ENCODE measurements at regions not wholly inside any gene's neighbourhood (a gene's known extent, or its start where the extent isn't known, plus 50 kb on each side); places are given as distances from the start of the nearest gene placed in this dataset.

DNA sequence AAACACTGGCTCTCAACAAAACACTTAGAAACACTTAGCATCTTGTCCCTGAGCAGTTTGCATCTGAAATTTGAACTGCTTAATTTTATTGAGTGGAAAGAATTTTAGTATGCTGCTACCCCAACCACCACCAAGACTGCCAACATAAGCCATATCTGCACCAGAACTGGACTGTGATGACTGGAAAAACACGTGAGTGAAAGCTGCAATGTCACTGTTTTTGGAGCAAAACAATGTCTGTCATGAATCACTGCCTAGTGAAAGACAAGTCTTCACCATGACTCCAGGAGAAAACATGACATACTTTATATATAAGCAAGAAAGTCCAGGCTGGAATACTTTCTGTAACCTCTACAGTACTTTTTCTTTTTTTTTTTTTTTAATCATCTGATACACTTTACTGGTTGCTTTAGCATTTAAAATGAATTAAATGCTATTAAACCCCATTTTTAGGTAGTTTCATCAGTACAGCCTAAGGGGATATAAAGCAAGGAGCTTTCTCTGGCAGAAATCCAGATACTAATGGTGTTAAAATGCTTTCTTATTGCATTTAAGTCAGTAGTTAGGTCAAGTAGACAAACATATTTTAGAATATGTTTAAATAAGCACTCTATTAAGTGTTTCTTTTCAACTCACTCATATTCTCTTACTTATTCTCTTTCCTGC is 2129.4 kb upstream of the PIK3C3 start:
- DNase-seq, result no peak

DNA sequence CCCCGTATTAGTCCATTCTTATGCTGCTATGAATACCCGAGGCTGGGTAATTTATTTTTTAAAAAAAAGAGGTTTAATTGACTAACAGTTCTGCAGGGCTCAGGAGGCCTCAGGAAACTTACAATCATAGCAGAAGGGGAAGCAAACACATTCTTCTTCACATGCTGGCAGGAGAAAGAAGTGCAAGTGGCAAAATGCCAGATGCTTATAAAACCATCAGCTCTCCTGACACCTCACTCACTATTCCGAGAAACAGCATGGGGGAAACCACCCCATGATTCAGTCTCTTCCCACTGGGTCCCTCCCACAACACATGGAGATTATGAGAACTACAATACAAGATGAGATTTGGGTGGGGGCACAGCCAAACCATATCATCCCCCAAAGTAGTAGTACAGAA is 2148.5 kb upstream of the PIK3C3 start:
- DNase-seq, result no peak

GRCh38 chr18:39805218-39805617 is 2149.8 kb upstream of the PIK3C3 start:
- no peak for DNase-seq

DNA sequence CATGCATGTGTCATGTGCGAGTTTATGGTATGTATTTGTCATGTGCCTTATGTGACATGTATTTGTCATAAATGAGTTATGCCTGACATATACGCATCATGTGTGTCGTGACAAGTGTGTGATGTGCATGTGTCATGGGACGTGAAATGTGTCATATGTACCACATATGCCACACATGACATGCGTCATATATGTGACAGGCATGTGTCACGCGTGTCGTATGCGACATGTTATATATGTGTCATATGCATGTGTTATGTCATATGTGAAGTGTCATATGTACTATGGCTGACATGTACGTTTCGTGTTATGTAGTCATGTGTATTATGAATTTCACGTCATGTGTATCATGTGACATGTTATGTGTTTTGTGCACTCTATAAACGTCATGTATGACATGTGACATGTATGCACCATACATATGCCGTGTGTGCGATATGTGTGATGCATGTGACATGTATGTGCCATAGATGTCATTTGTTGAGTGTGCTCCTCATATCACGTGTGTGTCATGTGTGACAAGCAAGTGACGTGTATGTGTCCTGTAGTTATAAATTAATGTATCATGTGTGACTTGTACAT is 2152.3 kb upstream of the PIK3C3 start:
- no peak for DNase-seq

DNA sequence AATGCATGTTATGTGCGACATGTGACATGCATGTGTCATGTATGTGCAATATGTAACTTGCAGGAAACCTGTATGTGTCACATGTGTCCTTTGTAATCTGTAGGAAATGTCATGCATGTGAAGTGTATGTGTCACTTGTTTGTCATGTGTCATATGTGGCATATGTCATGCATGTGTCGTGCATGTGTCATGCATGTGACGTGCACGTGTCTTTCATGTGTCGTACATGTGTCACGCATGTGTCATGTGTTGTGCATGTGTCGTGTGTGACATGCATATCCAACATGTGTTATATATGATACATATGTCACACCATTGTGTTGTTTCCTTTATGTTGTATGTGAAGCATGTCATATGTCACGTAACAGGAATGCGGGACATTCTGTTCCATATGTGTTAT is 2153.2 kb upstream of the PIK3C3 start:
- no peak for DNase-seq

DNA sequence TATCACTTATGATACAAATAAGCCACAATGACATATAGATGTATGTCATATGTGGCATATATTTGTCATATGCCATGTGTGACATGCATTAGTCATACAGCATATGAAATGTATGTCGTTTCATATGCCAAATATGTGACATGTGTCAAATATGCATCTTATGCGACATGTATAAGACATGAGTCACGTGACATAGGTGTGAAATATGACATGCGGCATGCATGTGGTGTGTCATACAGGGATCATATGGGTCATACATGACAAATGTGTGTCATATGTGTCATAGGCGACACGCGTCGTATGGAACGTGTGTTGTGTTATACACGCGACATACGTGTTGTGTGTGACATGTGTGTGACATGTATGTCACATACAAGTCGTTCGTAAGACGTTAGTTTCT is 2154.0 kb upstream of the PIK3C3 start:
- DNase-seq, result no peak

DNA sequence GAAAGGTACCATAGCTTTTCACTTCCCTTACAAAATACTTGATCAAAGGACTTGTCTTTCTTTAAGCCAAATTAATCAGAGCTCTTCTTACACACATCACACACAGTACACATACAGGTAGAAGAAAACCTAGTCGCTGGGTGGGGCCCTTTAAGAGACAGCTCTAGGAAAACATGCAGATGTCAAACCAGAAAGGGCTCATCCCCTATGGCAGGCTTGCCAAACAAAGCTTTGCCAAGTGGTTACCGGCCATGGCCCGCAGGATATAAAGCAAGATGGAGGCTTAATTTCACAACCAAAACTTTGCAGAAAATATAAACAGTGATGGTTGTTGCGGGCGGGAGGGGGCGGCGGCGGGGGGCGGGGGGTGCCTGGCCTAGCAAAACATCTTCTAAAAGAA is 2156.0 kb upstream of the PIK3C3 start:
- no peak for DNase-seq

- no peak for DNase-seq
Observed at GRCh38 chr18:39796393-39796792, 2158.6 kb upstream of the PIK3C3 start.

- no peak for DNase-seq
Observed at GRCh38 chr18:39795350-39795749, 2159.7 kb upstream of the PIK3C3 start.

GRCh38 chr18:39793609-39794008 is 2161.4 kb upstream of the PIK3C3 start:
- no peak for DNase-seq

- DNase-seq, result no peak
Observed at GRCh38 chr18:39788383-39788782, 2166.7 kb upstream of the PIK3C3 start.

DNA sequence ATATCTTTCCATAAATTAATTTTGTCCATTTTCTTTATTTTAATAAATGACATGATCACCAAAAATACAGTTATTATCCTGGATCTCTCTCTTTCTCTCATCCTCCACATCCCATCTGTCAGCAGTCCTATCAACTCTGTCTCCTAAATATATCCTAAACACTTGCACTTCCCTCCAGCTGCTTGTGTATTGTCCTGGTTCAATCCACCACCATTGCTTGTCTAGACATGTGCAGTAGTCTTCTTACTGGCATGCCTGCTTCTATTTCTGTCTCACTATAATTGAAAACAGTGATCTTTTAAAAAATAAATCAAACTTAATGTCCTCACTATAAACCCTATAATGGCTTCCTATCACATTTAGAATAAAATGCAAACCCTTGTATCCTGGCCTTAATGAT is 2168.6 kb upstream of the PIK3C3 start:
- no peak for DNase-seq

DNA sequence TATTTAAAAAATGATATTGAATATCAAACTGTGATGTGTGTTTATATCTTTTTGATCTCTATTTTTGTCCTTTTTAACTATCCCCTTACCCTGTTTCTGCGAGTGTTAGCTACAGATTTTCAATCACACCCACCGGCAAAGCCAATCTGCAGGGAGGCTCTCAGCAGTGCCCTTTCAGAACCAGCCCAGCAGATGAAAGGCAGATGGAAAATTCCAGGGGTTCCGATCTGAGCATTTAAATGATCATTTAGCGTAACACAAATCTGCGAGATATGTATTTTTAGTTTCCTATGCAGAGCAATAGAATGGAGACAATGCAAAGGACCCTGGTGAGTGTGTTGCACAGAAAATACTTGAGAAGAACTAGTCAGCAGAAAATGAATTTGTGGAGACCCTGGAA is 2170.5 kb upstream of the PIK3C3 start:
- no peak for DNase-seq

DNA sequence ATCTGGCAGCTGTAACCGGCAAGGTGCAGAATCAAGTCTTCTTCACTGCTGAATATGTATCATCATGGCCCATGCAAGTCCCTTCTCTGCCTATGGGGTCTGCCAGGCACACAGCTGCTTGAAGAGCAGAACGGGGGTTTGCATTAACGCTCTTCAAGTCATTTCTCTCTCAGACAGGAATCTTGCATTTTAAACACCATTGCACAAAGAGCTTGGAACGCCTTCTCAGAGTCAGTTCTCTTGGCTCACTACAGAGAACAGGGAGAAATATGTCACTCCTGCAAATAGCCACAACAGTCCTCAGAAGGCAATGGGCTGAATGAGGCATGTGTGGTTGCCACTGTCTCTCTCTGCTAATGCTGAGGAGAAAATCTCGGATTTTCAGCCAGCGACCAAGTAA is 2173.5 kb upstream of the PIK3C3 start:
- no peak for DNase-seq

DNA sequence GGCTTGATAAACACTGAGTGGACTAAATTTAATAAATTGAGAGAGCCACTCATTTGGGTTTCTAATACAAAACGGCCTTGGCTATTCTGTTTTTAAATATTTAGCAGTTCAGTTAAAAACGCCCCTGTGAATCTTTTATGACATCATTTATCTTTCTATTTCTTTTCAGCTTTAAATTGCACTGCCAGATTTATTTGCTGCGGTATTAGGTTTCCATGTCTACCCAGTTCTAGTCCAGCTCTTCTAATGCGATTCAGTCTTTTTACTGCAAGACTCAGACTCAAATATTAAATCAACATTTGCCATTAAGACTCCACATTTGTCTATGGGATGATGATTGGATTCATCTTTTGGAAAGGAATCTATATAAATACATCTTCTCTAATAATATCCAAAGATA is 2174.3 kb upstream of the PIK3C3 start:
- no peak for DNase-seq

DNA sequence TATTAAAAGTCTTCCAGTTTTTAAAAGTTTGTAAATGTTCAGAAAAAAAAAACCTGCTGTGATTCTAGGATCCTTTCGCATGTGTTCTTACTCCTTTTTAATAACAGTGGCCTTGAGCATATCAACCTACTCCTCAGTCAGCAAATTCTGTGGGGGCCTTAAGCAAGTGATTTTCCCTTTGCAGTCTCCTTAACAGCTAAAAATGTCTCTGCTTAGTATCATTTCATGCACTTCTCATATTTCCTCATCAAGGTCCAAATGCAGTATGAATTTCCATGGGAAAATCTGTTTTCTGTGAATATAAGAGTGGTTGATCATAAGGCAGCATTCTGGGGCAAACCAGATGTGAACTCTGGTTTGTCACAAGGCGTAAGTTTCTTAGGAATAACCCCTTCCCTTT is 2175.1 kb upstream of the PIK3C3 start:
- DNase-seq, result no peak

DNA sequence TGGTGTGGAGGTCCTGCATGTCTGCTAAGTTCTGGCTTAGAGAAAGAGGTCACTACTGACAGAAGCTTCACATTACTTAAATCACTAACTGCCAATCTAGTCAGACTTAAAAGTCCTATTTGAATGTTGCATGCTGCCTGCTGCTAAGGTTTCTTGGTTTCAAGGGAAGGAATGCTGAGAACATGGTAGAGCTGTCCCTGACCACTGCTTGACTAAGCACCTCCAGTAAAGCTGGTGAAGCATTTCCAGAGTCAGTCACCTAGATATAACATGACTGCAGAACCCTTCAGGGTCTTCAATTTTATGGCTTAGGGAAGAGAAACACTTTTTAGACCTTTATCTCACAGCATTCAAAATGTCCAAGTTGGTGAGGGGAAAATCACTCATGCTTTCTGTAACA is 2178.3 kb upstream of the PIK3C3 start:
- no peak for DNase-seq

GRCh38 chr18:39774957-39775598 is 2180.0 kb upstream of the PIK3C3 start:
- no peak for DNase-seq

GRCh38 chr18:39773646-39774045 is 2181.4 kb upstream of the PIK3C3 start:
- no peak for DNase-seq

DNA sequence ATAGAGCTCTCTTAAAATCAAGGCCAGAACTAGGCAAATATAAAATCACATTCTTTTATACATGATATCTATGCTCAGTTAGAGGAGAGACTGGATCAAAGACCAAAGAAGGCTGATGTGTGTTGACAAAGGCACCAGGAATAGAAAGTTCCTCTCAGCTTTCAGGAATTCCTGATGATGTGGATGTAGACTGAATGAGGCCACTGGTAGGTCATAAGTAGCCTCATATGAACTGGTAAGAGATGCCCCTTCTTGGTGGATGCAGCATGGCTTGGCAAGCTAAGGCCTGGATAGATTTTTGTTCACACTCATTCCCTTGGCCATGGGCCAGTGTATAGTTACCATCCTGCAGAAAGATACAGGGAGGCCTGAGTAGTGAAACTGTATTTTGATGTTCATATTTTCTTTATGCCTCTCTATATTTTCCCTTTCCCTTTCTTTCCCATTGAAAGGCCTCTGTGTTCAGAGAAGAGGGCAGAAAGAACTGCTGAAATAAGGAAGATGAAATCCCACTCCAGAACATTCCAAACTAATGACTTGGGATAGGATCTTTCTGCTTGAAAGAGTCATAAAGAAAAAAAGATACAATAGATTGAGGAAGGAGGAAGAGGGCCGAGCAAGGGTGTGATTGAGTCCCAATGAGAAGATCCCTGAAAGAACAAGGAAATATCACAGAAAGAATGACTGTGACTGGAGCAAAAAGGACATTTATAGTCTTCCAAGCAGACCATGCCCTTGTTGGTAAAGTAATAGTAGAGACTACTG is 2182.7 kb upstream of the PIK3C3 start:
- DNase-seq, result no peak

DNA sequence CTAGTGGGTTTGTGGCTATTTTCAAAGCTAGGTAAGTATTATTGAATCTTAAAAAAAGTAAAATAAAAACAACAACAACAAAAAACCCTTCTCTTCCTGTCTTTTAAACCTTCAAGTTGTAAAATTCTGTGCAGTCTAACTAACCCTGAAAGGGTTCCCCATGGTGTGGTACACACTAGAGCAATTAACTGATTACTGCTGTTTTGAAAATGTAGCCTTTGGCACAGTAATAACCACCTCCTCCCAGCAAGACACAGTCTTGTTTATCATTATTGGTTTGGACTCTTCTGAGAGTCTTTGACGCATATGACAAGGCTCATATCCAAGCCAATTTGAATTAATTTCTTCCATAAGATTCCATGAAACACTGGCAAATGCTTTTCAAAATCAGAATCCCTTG is 2184.6 kb upstream of the PIK3C3 start:
- no peak for DNase-seq

DNA sequence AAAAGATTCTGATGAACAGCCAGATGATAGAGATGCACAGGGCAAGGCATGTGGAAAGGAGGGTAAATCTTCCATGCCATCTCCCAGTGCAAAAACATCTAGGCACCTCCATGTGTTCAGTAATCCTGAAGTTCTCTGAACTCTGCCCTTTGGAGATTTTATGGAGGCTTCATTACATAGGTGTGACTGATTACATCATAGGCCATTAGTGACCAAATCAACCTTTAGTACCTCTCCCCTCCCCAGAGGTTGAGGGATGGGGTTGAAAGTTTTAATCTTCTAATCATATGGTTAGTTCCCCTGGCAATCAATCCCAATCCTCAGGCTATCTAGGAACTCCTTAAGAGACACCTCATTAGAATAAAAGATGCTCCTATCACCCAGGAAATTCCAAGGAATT is 2190.2 kb upstream of the PIK3C3 start:
- no peak for DNase-seq

- DNase-seq, result no peak
Observed at GRCh38 chr18:39761273-39761672, 2193.8 kb upstream of the PIK3C3 start.

- no peak for DNase-seq
Observed at GRCh38 chr18:39759926-39760325, 2194.3 kb upstream of the CELF4 start.
